ENCODE measurements at regions not wholly inside any gene's neighbourhood (a gene's known extent, or its start where the extent isn't known, plus 50 kb on each side); places are given as distances from the start of the nearest gene placed in this dataset.

DNA sequence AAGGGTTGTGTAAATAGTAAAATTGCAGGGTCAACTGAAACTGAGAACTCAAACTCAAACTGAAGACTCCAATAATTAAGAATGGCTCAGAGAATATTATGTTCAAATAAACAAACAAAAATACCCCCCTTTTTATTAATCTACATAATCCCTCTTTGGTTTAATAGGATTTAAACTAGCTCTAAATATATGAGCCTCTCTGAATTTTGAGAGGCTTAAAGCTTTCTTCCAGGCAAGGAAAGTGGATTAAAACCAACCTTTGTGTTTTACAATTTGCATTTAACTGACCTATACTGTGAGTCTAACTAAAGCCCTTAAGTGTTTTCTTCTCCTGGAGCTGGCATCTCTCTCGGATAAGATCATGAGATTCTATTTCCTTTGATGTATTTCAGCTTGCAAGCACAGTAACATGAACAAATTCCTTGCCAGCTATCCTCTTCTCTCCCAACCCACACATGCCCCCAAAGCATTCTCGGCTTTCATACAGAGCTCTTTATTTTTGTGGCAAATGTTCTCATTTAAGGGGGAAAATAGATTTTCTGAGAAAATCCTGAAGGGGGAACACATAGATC lies 1310.8 kb upstream of the AGA start:
- no peak overlapping the region for H3K4me3 ChIP-seq (ENCODE audit: low read depth, low read length)
- CTCF ChIA-PET: no interaction called here
- no peak for DNase-seq
- H3K4me3 Mint-ChIP-seq (ENCODE audit: unreplicated experiment): no peak overlapping the region
- H3K9me3 Mint-ChIP-seq (ENCODE audit: unreplicated experiment): no peaks in the 10 kb centered on the region
- H3K36me3 ChIP-seq (ENCODE audit: control insufficient read depth, insufficient read depth, low read length): no peaks in the 10 kb centered on the region
- POLR2A ChIA-PET: no interaction called here
- no peaks in the 10 kb centered on the region for H3K36me3 Mint-ChIP-seq (ENCODE audit: insufficient read depth, unreplicated experiment)
- BruUV-seq (replicated peaks): no TSS peak
- no peak overlapping the region for H3K27ac Mint-ChIP-seq (ENCODE audit: unreplicated experiment)
- TF ChIP-seq, protein P1, sequence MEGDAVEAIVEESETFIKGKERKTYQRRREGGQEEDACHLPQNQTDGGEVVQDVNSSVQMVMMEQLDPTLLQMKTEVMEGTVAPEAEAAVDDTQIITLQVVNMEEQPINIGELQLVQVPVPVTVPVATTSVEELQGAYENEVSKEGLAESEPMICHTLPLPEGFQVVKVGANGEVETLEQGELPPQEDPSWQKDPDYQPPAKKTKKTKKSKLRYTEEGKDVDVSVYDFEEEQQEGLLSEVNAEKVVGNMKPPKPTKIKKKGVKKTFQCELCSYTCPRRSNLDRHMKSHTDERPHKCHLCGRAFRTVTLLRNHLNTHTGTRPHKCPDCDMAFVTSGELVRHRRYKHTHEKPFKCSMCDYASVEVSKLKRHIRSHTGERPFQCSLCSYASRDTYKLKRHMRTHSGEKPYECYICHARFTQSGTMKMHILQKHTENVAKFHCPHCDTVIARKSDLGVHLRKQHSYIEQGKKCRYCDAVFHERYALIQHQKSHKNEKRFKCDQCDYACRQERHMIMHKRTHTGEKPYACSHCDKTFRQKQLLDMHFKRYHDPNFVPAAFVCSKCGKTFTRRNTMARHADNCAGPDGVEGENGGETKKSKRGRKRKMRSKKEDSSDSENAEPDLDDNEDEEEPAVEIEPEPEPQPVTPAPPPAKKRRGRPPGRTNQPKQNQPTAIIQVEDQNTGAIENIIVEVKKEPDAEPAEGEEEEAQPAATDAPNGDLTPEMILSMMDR (IDR thresholded peaks at IDR 0.05; ENCODE audit: insufficient read depth in 1 of 2, low read depth in 1 of 2, low read length in 1 of 2, severe bottlenecking in 1 of 2, unreplicated experiment in 1 of 2): no peak
- H3K4me1 ChIP-seq: no peaks in the 10 kb centered on the region
- no peaks in the 10 kb centered on the region for H3K4me1 Mint-ChIP-seq (ENCODE audit: low read depth, unreplicated experiment)
- intact Hi-C loops (cut with micrococcal nuclease; ENCODE audit: unreplicated experiment): no loop called here
- H3K27me3 Mint-ChIP-seq (ENCODE audit: insufficient read depth, unreplicated experiment): no peaks in the 10 kb centered on the region
- H3K27me3 ChIP-seq (replicated peaks; ENCODE audit: control insufficient read depth, insufficient read depth, low read length): no peaks in the 10 kb centered on the region
- no peaks in the 10 kb centered on the region for H3K9me3 ChIP-seq

DNA sequence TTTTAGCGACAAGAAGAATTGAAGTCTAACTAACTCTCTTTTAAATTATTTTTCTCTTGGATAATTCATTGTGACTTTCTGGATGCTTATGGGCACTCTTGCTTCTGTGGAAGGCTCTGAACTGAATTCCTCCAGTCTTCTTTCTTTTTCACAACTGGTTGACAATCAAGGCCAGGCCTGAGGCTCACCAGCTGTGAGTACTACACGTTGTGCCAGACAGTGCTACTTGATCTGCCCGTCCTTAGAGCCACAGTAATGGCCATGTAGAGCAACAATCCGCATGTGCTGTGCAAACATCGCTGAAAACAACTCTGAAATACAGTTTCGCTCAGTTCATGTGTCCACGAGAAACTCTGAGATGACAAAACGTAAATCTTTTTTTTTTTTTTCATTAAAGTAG lies 1336.3 kb upstream of the AGA start:
- TF ChIP-seq, protein P1 (IDR thresholded peaks at IDR 0.05; ENCODE audit: insufficient read depth in 1 of 2, low read depth in 1 of 2, low read length in 1 of 2, severe bottlenecking in 1 of 2, unreplicated experiment in 1 of 2): no peak
- Mint-ChIP-seq H3K27ac (ENCODE audit: unreplicated experiment) (no peak overlapping the region), H3K27me3 (ENCODE audit: insufficient read depth, unreplicated experiment) (no peaks in the 10 kb centered on the region), H3K4me3 (ENCODE audit: unreplicated experiment) (no peak overlapping the region), H3K4me1 (ENCODE audit: low read depth, unreplicated experiment) (no peaks in the 10 kb centered on the region), H3K36me3 (ENCODE audit: insufficient read depth, unreplicated experiment) (no peaks in the 10 kb centered on the region), H3K9me3 (ENCODE audit: unreplicated experiment) (no peaks in the 10 kb centered on the region)
- Histone ChIP-seq H3K9me3 (no peaks in the 10 kb centered on the region), H3K4me1 (no peaks in the 10 kb centered on the region), H3K4me3 (ENCODE audit: low read depth, low read length) (no peak overlapping the region), H3K36me3 (ENCODE audit: control insufficient read depth, insufficient read depth, low read length) (no peaks in the 10 kb centered on the region), H3K27me3 (replicated peaks; ENCODE audit: control insufficient read depth, insufficient read depth, low read length) (no peaks in the 10 kb centered on the region)
- no peak for DNase-seq
- BruUV-seq (replicated peaks): no TSS peak
- intact Hi-C loops (cut with micrococcal nuclease; ENCODE audit: unreplicated experiment): no loop called here
- POLR2A ChIA-PET: no interaction called here
- CTCF ChIA-PET: no interaction called here

DNA sequence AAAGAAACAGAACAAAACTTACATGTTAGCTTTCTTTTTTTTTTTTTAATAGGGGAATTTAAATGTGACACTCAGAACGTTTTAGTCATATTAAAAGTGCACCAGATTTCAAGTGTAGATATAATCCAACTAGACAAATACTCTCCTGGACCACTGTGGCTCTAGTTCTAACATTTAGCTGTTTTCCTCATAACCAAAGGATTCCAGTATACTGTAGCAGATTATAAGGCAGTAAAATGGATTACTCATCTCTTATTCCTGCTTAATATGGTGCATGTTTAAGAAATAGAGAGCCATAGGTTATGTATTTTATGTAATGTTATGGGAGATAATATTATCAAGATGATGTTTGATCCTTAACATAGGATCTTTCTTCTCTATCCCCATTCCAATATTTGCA lies 1339.5 kb upstream of the AGA start:
- Mint-ChIP-seq H3K27me3 (ENCODE audit: insufficient read depth, unreplicated experiment) (no peaks in the 10 kb centered on the region), H3K36me3 (ENCODE audit: insufficient read depth, unreplicated experiment) (no peaks in the 10 kb centered on the region), H3K4me1 (ENCODE audit: low read depth, unreplicated experiment) (no peaks in the 10 kb centered on the region), H3K4me3 (ENCODE audit: unreplicated experiment) (no peak overlapping the region), H3K27ac (ENCODE audit: unreplicated experiment) (no peak overlapping the region), H3K9me3 (ENCODE audit: unreplicated experiment) (no peaks in the 10 kb centered on the region)
- intact Hi-C loops (cut with micrococcal nuclease; ENCODE audit: unreplicated experiment): no loop called here
- no peaks in the 10 kb centered on the region for H3K27me3 ChIP-seq (replicated peaks; ENCODE audit: control insufficient read depth, insufficient read depth, low read length)
- no TSS peak for BruUV-seq (replicated peaks)
- TF ChIP-seq, protein P1 (IDR thresholded peaks at IDR 0.05; ENCODE audit: insufficient read depth in 1 of 2, low read depth in 1 of 2, low read length in 1 of 2, severe bottlenecking in 1 of 2, unreplicated experiment in 1 of 2): no peak
- no peaks in the 10 kb centered on the region for H3K9me3 ChIP-seq
- CTCF ChIA-PET: no interaction called here
- H3K36me3 ChIP-seq (ENCODE audit: control insufficient read depth, insufficient read depth, low read length): no peaks in the 10 kb centered on the region
- POLR2A ChIA-PET: no interaction called here
- no peaks in the 10 kb centered on the region for H3K4me1 ChIP-seq
- DNase-seq: no peak
- H3K4me3 ChIP-seq (ENCODE audit: low read depth, low read length): no peak overlapping the region

Measured in Caco-2 (cell line).